GM12878 (cell line): ENCODE measurements at regions not wholly inside any gene's neighbourhood (a gene's known extent, or its start where the extent isn't known, plus 50 kb on each side); places are given as distances from the start of the nearest gene placed in this dataset.

Experiments
- ATAC-seq: fragments of 200-7000 bp; cut with Tn5 transposase; 3 replicates; pipeline ENCODE4 v1.9.1; 2020; ENCODE audit warnings: mild to moderate bottlenecking, moderate library complexity
- BruUV-seq: library from RNA; stranded (reverse); fragments of 400-500 nt; replicated peaks from 2 replicates; lab custom pipeline; 2021; lab: Mats Ljungman, UMichigan
- CTCF ChIA-PET: fragments of 300-600 bp; sonication (Branson Sonifier 250); formaldehyde crosslinking; extraction: SDS; loops from one replicate; lab custom pipeline; 2021; ENCODE audit warnings: inconsistent platforms; lab: Yijun Ruan, JAX
- POLR2A ChIA-PET: fragments of 350-600 bp; formaldehyde crosslinking; extraction: SDS; loops from one replicate; lab custom pipeline; 2021; ENCODE audit warnings: inconsistent platforms; lab: Charles Lee
- RAD21 ChIA-PET: fragments of 300-600 bp; sonication (Branson Sonifier 250); formaldehyde crosslinking; loops from one replicate; lab custom pipeline; 2023; ENCODE audit warnings: antibody characterized with exemption; ENCODE audit not compliant: unreplicated experiment; lab: Charles Lee
- SMC1A ChIA-PET: fragments of 300-600 bp; sonication (Branson Sonifier 250); formaldehyde crosslinking; loops from one replicate; lab custom pipeline; 2023; ENCODE audit not compliant: unreplicated experiment, uncharacterized antibody; lab: Charles Lee
- DNase-seq: peaks from one replicate; pipeline ENCODE4 v3.0.0-alpha.2; 2011; ENCODE audit warnings: low read depth, low spot score
- FAIRE-seq: peaks from 3 replicates; lab custom pipeline; 2011; peaks lifted over from hg19 to GRCh38; lab: Jason Lieb, UNC
- H2AFZ ChIP-seq: 2 replicates; pipeline ENCODE4 v1.6.0; 2011; ENCODE audit warnings: low read depth, low read length, control low read depth; ENCODE audit not compliant: control insufficient read depth
- H3K27ac ChIP-seq: 2 replicates; pipeline ENCODE4 v1.5.1; 2011; ENCODE audit warnings: control low read depth; ENCODE audit not compliant: control insufficient read depth, insufficient read depth
- H3K27me3 ChIP-seq, 2 experiments: replicated peaks in 1 of 2; 2 replicates each; pipeline versions ENCODE4 v1.6.0 to v1.6.1; 2011; ENCODE audit warnings: low read length in 1 of 2; ENCODE audit not compliant: control insufficient read depth in 2 of 2, insufficient read depth in 2 of 2
- H3K36me3 ChIP-seq, 2 experiments: 2 replicates each; pipeline ENCODE4 v1.5.1; 2011; ENCODE audit warnings: low read length in 1 of 2; ENCODE audit not compliant: control insufficient read depth in 2 of 2, insufficient read depth in 2 of 2
- H3K4me1 ChIP-seq: 2 replicates; pipeline ENCODE4 v1.6.1; 2011; ENCODE audit warnings: mild to moderate bottlenecking, low read length, moderate library complexity, mixed read lengths; ENCODE audit not compliant: control insufficient read depth, insufficient read depth
- H3K4me2 ChIP-seq: 2 replicates; pipeline ENCODE4 v1.6.0; 2011; ENCODE audit warnings: control low read depth; ENCODE audit not compliant: control insufficient read depth, insufficient read depth
- H3K4me3 ChIP-seq: fragments of 200-600 bp; sonication (generic); 2 replicates; pipeline ENCODE4 v1.5.1; 2016
- H3K79me2 ChIP-seq: 2 replicates; pipeline ENCODE4 v1.6.0; 2011; ENCODE audit warnings: low read length; ENCODE audit not compliant: control insufficient read depth, insufficient read depth
- H3K9ac ChIP-seq: 2 replicates; pipeline ENCODE4 v1.8.0; 2011; ENCODE audit warnings: low read length, control low read depth, mixed read lengths; ENCODE audit not compliant: control insufficient read depth, insufficient read depth
- H3K9me3 ChIP-seq: replicated peaks from 3 replicates; pipeline ENCODE4 v1.5.1; 2011; ENCODE audit warnings: mild to moderate bottlenecking, low read length; ENCODE audit not compliant: control insufficient read depth, insufficient read depth
- H4K20me1 ChIP-seq: 2 replicates; pipeline ENCODE4 v1.6.0; 2011; ENCODE audit not compliant: control insufficient read depth, insufficient read depth
- BRCA1 ChIP-seq: IDR thresholded peaks from 2 replicates; pipeline ENCODE4 v1.6.1; 2011; ENCODE audit warnings: low read depth, low read length, improper control_type of control experiment
- CHD2 ChIP-seq: IDR thresholded peaks from 2 replicates; pipeline ENCODE4 v1.6.1; 2011; ENCODE audit warnings: low read depth, low read length, improper control_type of control experiment, borderline replicate concordance
- PAX5 ChIP-seq: IDR thresholded peaks from 2 replicates; pipeline ENCODE4 v1.6.1; 2011; ENCODE audit warnings: low read depth, low read length, borderline replicate concordance
- RAD51 ChIP-seq: fragments of 450-650 bp; IDR thresholded peaks from 2 replicates; pipeline ENCODE4 v1.6.1; 2016; ENCODE audit warnings: moderate library complexity, mild to moderate bottlenecking, inconsistent platforms
- SMARCA5 ChIP-seq: fragments of 450-650 bp; IDR thresholded peaks from 2 replicates; pipeline ENCODE4 v1.6.1; 2017; ENCODE audit warnings: mild to moderate bottlenecking
- SPI1 ChIP-seq: IDR thresholded peaks from 2 replicates; pipeline ENCODE4 v1.6.1; 2011; ENCODE audit warnings: low read depth, mild to moderate bottlenecking, low read length, moderate library complexity, borderline replicate concordance; ENCODE audit not compliant: insufficient read depth
- SUZ12 ChIP-seq: fragments of 200-600 bp; sonication (generic); IDR thresholded peaks from one replicate; pipeline ENCODE4 v1.6.1; 2018; ENCODE audit warnings: antibody characterized with exemption, mild to moderate bottlenecking; ENCODE audit not compliant: unreplicated experiment
- YY1 ChIP-seq: IDR thresholded peaks from 2 replicates; pipeline ENCODE4 v1.6.1; 2011; ENCODE audit warnings: low read depth, mild to moderate bottlenecking, low read length
- WGBS: methylation state at CpG from one replicate; pipeline ENCODE4 v1.1.6; 2016; ENCODE audit warnings: low lambda C conversion rate; ENCODE audit not compliant: insufficient replicate concordance, insufficient coverage; ENCODE audit errors: missing lambda C conversion rate; 5-methylcytosine and 5-hydroxymethylcytosine counted together
- in situ Hi-C: fragments of 300-500 bp; cut with MboI; formaldehyde crosslinking; loops from 9 replicates; pipeline ENCODE4 v1.14.3; 2018; ENCODE audit warnings: mixed read lengths
- intact Hi-C: fragments of 100-400 bp; cut with micrococcal nuclease; formaldehyde crosslinking; loops from one replicate; pipeline ENCODE4 v1.14.2; 2022; ENCODE audit not compliant: unreplicated experiment
- TF ChIP-seq, protein P1 (sequence below): fragments of 450-650 bp; formaldehyde crosslinking; IDR thresholded peaks from 2 replicates; pipeline ENCODE4 v1.4.0; 2022; ENCODE audit warnings: mild to moderate bottlenecking, moderate library complexity
- TF ChIP-seq, protein P2 (sequence below): IDR thresholded peaks from 2 replicates; pipeline ENCODE4 v1.6.1; 2011; ENCODE audit warnings: low read depth, low read length, improper control_type of control experiment, borderline replicate concordance
- TF ChIP-seq, protein P3 (sequence below): fragments of 450-650 bp; conservative IDR thresholded peaks from 2 replicates; pipeline ENCODE4 v1.6.1; 2017; ENCODE audit warnings: mild to moderate bottlenecking, moderate library complexity
- TF ChIP-seq, protein P4 (sequence below): IDR thresholded peaks from 2 replicates; pipeline ENCODE4 v1.6.1; 2012; ENCODE audit warnings: low read depth, low read length, improper control_type of control experiment
- TF ChIP-seq, protein P5 (sequence below): IDR thresholded peaks from 2 replicates; pipeline ENCODE4 v1.6.1; 2012; ENCODE audit warnings: mild to moderate bottlenecking, low read depth, low read length

DNA sequence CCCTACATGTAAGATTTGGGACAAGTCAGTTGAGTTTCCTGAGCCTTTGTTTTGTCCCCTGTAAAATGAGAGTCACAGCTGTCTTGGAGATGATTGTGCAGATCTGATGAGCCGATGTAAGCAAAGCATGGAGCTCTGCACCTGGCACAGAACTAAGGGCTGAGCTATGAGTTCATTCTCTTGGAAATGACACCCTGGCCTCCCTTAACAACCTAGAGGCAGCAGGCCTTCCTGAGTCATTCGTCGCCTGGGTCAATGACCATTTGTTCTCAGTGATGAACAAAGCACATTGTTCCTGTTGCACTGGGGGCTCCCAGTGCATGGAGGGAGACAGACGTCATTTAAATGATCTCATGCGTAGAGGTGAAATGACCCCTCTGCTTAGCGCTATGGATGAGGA lies 62.8 kb upstream of the GCSH start:
- Histone ChIP-seq H3K27me3 (peaks cover 0 to 2% of the 10 kb centered on the region in 2 experiments; a peak in 2 of 4 replicates), H3K27ac (no peak overlapping the region), H3K4me1 (no peaks in the 10 kb centered on the region), H3K4me2 (no peak overlapping the region), H3K36me3 (no peaks in the 10 kb centered on the region), H3K9ac (no peak overlapping the region), H3K79me2 (no peaks in the 10 kb centered on the region), H2AFZ (no peak overlapping the region), H3K4me3 (no peak overlapping the region), H3K9me3 (no peaks in the 10 kb centered on the region), H4K20me1 (no peaks in the 10 kb centered on the region)
- CTCF ChIA-PET, result no interaction called here
- POLR2A ChIA-PET, result no interaction called here
- ATAC-seq (no peak), FAIRE-seq (no peak), DNase-seq (no peak)
- in situ Hi-C loops (no loop called here), intact Hi-C loops (no loop called here)
- SMC1A ChIA-PET, result no interaction called here
- 60% methylated on average over 6 of the region's 6 CpGs for whole genome bisulfite sequencing
- RAD21 ChIA-PET, result no interaction called here
- no TSS peak for BruUV-seq
- TF ChIP-seq, protein P1, sequence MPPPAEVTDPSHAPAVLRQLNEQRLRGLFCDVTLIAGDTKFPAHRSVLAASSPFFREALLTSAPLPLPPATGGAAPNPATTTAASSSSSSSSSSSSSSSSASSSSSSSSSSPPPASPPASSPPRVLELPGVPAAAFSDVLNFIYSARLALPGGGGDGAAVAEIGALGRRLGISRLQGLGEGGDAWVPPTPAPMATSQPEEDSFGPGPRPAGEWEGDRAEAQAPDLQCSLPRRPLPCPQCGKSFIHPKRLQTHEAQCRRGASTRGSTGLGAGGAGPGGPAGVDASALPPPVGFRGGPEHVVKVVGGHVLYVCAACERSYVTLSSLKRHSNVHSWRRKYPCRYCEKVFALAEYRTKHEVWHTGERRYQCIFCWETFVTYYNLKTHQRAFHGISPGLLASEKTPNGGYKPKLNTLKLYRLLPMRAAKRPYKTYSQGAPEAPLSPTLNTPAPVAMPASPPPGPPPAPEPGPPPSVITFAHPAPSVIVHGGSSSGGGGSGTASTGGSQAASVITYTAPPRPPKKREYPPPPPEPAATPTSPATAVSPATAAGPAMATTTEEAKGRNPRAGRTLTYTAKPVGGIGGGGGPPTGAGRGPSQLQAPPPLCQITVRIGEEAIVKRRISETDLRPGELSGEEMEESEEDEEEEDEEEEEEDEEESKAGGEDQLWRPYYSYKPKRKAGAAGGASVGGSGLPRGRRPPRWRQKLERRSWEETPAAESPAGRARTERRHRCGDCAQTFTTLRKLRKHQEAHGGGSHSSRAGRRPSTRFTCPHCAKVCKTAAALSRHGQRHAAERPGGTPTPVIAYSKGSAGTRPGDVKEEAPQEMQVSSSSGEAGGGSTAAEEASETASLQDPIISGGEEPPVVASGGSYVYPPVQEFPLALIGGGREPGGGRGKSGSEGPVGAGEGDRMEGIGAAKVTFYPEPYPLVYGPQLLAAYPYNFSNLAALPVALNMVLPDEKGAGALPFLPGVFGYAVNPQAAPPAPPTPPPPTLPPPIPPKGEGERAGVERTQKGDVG (CRISPR knock-in tag), result no peak
- TF ChIP-seq YY1, result no peak
- TF ChIP-seq RAD51, result no peak
- no peak for TF ChIP-seq SUZ12
- TF ChIP-seq, protein P2, sequence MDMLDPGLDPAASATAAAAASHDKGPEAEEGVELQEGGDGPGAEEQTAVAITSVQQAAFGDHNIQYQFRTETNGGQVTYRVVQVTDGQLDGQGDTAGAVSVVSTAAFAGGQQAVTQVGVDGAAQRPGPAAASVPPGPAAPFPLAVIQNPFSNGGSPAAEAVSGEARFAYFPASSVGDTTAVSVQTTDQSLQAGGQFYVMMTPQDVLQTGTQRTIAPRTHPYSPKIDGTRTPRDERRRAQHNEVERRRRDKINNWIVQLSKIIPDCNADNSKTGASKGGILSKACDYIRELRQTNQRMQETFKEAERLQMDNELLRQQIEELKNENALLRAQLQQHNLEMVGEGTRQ, result no peak
- TF ChIP-seq SMARCA5, result no peak
- TF ChIP-seq, protein P3, sequence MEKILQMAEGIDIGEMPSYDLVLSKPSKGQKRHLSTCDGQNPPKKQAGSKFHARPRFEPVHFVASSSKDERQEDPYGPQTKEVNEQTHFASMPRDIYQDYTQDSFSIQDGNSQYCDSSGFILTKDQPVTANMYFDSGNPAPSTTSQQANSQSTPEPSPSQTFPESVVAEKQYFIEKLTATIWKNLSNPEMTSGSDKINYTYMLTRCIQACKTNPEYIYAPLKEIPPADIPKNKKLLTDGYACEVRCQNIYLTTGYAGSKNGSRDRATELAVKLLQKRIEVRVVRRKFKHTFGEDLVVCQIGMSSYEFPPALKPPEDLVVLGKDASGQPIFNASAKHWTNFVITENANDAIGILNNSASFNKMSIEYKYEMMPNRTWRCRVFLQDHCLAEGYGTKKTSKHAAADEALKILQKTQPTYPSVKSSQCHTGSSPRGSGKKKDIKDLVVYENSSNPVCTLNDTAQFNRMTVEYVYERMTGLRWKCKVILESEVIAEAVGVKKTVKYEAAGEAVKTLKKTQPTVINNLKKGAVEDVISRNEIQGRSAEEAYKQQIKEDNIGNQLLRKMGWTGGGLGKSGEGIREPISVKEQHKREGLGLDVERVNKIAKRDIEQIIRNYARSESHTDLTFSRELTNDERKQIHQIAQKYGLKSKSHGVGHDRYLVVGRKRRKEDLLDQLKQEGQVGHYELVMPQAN, result no peak
- TF ChIP-seq, protein P4, sequence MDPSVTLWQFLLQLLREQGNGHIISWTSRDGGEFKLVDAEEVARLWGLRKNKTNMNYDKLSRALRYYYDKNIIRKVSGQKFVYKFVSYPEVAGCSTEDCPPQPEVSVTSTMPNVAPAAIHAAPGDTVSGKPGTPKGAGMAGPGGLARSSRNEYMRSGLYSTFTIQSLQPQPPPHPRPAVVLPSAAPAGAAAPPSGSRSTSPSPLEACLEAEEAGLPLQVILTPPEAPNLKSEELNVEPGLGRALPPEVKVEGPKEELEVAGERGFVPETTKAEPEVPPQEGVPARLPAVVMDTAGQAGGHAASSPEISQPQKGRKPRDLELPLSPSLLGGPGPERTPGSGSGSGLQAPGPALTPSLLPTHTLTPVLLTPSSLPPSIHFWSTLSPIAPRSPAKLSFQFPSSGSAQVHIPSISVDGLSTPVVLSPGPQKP, result no peak
- TF ChIP-seq CHD2, result no peak
- TF ChIP-seq BRCA1, result no peak
- TF ChIP-seq, protein P5, sequence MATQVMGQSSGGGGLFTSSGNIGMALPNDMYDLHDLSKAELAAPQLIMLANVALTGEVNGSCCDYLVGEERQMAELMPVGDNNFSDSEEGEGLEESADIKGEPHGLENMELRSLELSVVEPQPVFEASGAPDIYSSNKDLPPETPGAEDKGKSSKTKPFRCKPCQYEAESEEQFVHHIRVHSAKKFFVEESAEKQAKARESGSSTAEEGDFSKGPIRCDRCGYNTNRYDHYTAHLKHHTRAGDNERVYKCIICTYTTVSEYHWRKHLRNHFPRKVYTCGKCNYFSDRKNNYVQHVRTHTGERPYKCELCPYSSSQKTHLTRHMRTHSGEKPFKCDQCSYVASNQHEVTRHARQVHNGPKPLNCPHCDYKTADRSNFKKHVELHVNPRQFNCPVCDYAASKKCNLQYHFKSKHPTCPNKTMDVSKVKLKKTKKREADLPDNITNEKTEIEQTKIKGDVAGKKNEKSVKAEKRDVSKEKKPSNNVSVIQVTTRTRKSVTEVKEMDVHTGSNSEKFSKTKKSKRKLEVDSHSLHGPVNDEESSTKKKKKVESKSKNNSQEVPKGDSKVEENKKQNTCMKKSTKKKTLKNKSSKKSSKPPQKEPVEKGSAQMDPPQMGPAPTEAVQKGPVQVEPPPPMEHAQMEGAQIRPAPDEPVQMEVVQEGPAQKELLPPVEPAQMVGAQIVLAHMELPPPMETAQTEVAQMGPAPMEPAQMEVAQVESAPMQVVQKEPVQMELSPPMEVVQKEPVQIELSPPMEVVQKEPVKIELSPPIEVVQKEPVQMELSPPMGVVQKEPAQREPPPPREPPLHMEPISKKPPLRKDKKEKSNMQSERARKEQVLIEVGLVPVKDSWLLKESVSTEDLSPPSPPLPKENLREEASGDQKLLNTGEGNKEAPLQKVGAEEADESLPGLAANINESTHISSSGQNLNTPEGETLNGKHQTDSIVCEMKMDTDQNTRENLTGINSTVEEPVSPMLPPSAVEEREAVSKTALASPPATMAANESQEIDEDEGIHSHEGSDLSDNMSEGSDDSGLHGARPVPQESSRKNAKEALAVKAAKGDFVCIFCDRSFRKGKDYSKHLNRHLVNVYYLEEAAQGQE, result no peak
- TF ChIP-seq PAX5, result no peak
- TF ChIP-seq SPI1, result no peak
